NCI-H2081 (cell line): ENCODE measurements at regions not wholly inside any gene's neighbourhood (a gene's known extent, or its start where the extent isn't known, plus 50 kb on each side); places are given as distances from the start of the nearest gene placed in this dataset.
"Not testable (repeated sequence)": the region's sequence is repeated elsewhere in the genome, so short reads cannot be mapped to it uniquely, and the experiment has no call there.

Source experiments
- DNase-seq, 2 experiments: peaks; one replicate each; lab custom pipeline; 2025; lab: John Stamatoyannopoulos, UW

- DNase-seq: no peak
Observed at GRCh38 chr2:82811946-82812345, 1647.1 kb downstream of the SUCLG1 start.

- no peak for DNase-seq
Observed at GRCh38 chr2:82803307-82803706, 1655.8 kb downstream of the SUCLG1 start.

- DNase-seq: no peak
Observed at GRCh38 chr2:82797469-82797868, 1661.6 kb downstream of the SUCLG1 start.

GRCh38 chr2:82796132-82796531, 1662.9 kb downstream of the SUCLG1 start:
- DNase-seq: no peak

- peak in 1 of 2 experiments; percentile 9 for DNase-seq
Observed at GRCh38 chr2:82795446-82795845, 1663.6 kb downstream of the SUCLG1 start.

- no peak for DNase-seq
Observed at GRCh38 chr2:82793711-82794435, 1665.2 kb downstream of the SUCLG1 start.

GRCh38 chr2:82792316-82792715, 1666.8 kb downstream of the SUCLG1 start:
- no peak for DNase-seq

GRCh38 chr2:82790206-82791021, 1668.7 kb downstream of the SUCLG1 start:
- DNase-seq: no peak

- no peak for DNase-seq
Observed at GRCh38 chr2:82789851-82790205, 1669.3 kb downstream of the SUCLG1 start.

GRCh38 chr2:82781176-82781915, 1677.7 kb downstream of the SUCLG1 start:
- no peak for DNase-seq

- no peak for DNase-seq
Observed at GRCh38 chr2:82780050-82780449, 1679.0 kb downstream of the SUCLG1 start.

- DNase-seq: no peak
Observed at GRCh38 chr2:82752396-82752795, 1706.7 kb downstream of the SUCLG1 start.

GRCh38 chr2:82748653-82749052, 1710.4 kb downstream of the SUCLG1 start:
- DNase-seq: no peak

- DNase-seq: no peak
Observed at GRCh38 chr2:82740527-82740926, 1718.6 kb downstream of the SUCLG1 start.

- DNase-seq: not testable (repeated sequence)
Observed at GRCh38 chr2:82737965-82738364, 1721.1 kb downstream of the SUCLG1 start.

GRCh38 chr2:82735336-82735735, 1723.7 kb downstream of the SUCLG1 start:
- no peak for DNase-seq

- DNase-seq: peak; percentile 0 to 41
Observed at GRCh38 chr2:82731824-82732223, 1727.3 kb downstream of the SUCLG1 start.

GRCh38 chr2:82730811-82731210, 1728.3 kb downstream of the SUCLG1 start:
- DNase-seq: no peak

- DNase-seq: no peak
Observed at GRCh38 chr2:82728090-82728489, 1731.0 kb downstream of the SUCLG1 start.

GRCh38 chr2:82708681-82709080, 1750.4 kb downstream of the SUCLG1 start:
- no peak for DNase-seq

- DNase-seq: no peak
Observed at GRCh38 chr2:82697231-82697630, 1761.8 kb downstream of the SUCLG1 start.

- DNase-seq: no peak
Observed at GRCh38 chr2:82694431-82694830, 1764.6 kb downstream of the SUCLG1 start.
